ENCODE measurements at regions not wholly inside any gene's neighbourhood (a gene's known extent, or its start where the extent isn't known, plus 50 kb on each side); places are given as distances from the start of the nearest gene placed in this dataset.

GRCh38 chr13:68368922-68369321 lies 1138.8 kb upstream of the PCDH9 start:
- TF ChIP-seq POLR2AphosphoS5 (IDR thresholded peaks at IDR 0.05; ENCODE audit: borderline replicate concordance, low read depth, low read length) (no peak), EZH2 (IDR thresholded peaks at IDR 0.05) (no peak), FOXP2 (optimal IDR thresholded peaks at IDR 0.05; ENCODE audit: control extremely low read depth, extremely low read length, insufficient read depth) (no peak)

Data from SK-N-MC (cell line).